MM.1S (cell line): ENCODE measurements at regions not wholly inside any gene's neighbourhood (a gene's known extent, or its start where the extent isn't known, plus 50 kb on each side); places are given as distances from the start of the nearest gene placed in this dataset.

Source experiments
- DNase-seq: peaks from one replicate; pipeline ENCODE4 v3.0.0-alpha.2; 2015
- H2AFZ ChIP-seq: fragments of 300-600 bp; sonication (generic); 2 replicates; pipeline ENCODE4 v1.6.0; 2016; ENCODE audit warnings: antibody characterized with exemption, low read length
- H3F3A ChIP-seq: fragments of 300-600 bp; sonication (generic); 2 replicates; pipeline ENCODE4 v1.6.1; 2016; ENCODE audit warnings: mild to moderate bottlenecking, antibody characterized with exemption, low read length, moderate library complexity, mixed read lengths; ENCODE audit not compliant: insufficient read depth
- H3K27ac ChIP-seq: fragments of 300-600 bp; sonication (generic); 2 replicates; pipeline ENCODE4 v1.5.1; 2016; ENCODE audit warnings: mild to moderate bottlenecking, low read length
- H3K27me3 ChIP-seq: fragments of 300-600 bp; sonication (generic); replicated peaks from 2 replicates; pipeline ENCODE4 v1.6.0; 2016; ENCODE audit warnings: low read length; ENCODE audit not compliant: insufficient read depth
- H3K36me3 ChIP-seq: fragments of 300-600 bp; sonication (generic); replicated peaks from 2 replicates; pipeline ENCODE4 v1.6.1; 2016; ENCODE audit warnings: mild to moderate bottlenecking, low read length, mixed read lengths; ENCODE audit not compliant: insufficient read depth
- H3K4me1 ChIP-seq: fragments of 300-600 bp; sonication (generic); 2 replicates; pipeline ENCODE4 v1.6.1; 2016; ENCODE audit warnings: low read length, mixed read lengths
- H3K4me2 ChIP-seq: fragments of 300-600 bp; sonication (generic); 2 replicates; pipeline ENCODE4 v1.6.0; 2016; ENCODE audit warnings: low read depth, low read length
- H3K4me3 ChIP-seq: fragments of 300-600 bp; sonication (generic); 2 replicates; pipeline ENCODE4 v1.5.1; 2016; ENCODE audit warnings: low read length, mixed read lengths
- H3K79me2 ChIP-seq: fragments of 300-600 bp; sonication (generic); 2 replicates; pipeline ENCODE4 v1.6.1; 2016; ENCODE audit warnings: mixed run types, low read length, mixed read lengths
- H3K9ac ChIP-seq: fragments of 300-600 bp; sonication (generic); 2 replicates; pipeline ENCODE4 v1.6.1; 2016; ENCODE audit warnings: low read length, mixed read lengths
- H3K9me2 ChIP-seq: fragments of 300-600 bp; sonication (generic); replicated peaks from 2 replicates; pipeline ENCODE4 v1.6.1; 2016; ENCODE audit warnings: mild to moderate bottlenecking, low read length, mixed read lengths; ENCODE audit not compliant: insufficient read depth
- H3K9me3 ChIP-seq: fragments of 300-600 bp; sonication (generic); replicated peaks from 2 replicates; pipeline ENCODE4 v1.6.1; 2016; ENCODE audit warnings: mild to moderate bottlenecking, low read length, mixed read lengths; ENCODE audit not compliant: insufficient read depth
- H4K20me1 ChIP-seq: fragments of 300-600 bp; sonication (generic); 2 replicates; pipeline ENCODE4 v1.6.1; 2016; ENCODE audit warnings: mild to moderate bottlenecking, low read length, moderate library complexity, mixed read lengths; ENCODE audit not compliant: insufficient read depth
- EZH2 ChIP-seq: fragments of 300-600 bp; sonication (generic); optimal IDR thresholded peaks from 2 replicates; pipeline ENCODE3; 2017; ENCODE audit warnings: low read depth, mild to moderate bottlenecking, antibody characterized with exemption, low read length, mixed read lengths
- EZH2phosphoT487 ChIP-seq: fragments of 300-600 bp; sonication (generic); IDR thresholded peaks from 2 replicates; pipeline ENCODE4 v1.6.1; 2018; ENCODE audit warnings: antibody characterized with exemption, low read length
- TF ChIP-seq, protein P1 (sequence below): fragments of 300-600 bp; sonication (generic); IDR thresholded peaks from 2 replicates; pipeline ENCODE4 v1.5.1; 2016; ENCODE audit warnings: antibody characterized with exemption, low read length, mixed read lengths

DNA sequence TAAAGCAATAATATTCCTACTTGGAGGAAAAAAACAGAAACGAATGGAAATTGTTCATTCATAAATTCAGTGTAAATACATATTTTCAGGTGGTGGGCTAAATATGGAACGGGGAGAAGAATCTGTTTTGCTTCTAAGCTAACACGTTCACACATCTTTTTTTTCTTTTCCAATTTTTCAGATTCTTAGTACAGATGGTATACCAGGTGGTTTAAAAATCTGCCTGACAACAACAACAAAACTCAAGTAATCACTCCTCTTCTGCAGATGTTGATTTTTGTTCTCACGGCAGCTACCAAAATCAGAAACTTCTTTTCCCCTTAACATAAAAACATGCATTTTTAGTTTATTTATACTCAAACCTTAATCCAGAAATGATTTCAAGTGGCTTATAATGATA is 164.8 kb upstream of the SYT4 start:
- no peaks in the 10 kb centered on the region for H3K9me2 ChIP-seq
- DNase-seq: no peak
- H3K9me3 ChIP-seq: no peaks in the 10 kb centered on the region
- no peaks in the 10 kb centered on the region for H4K20me1 ChIP-seq
- no peak overlapping the region for H3K4me2 ChIP-seq
- H3K9ac ChIP-seq: no peak overlapping the region
- H3K79me2 ChIP-seq: no peaks in the 10 kb centered on the region
- H2AFZ ChIP-seq: no peak overlapping the region
- H3F3A ChIP-seq: no peaks in the 10 kb centered on the region
- no peak overlapping the region for H3K27ac ChIP-seq
- H3K36me3 ChIP-seq: no peaks in the 10 kb centered on the region
- H3K27me3 ChIP-seq: no peaks in the 10 kb centered on the region
- TF ChIP-seq EZH2phosphoT487 (no peak), EZH2 (no peak)
- TF ChIP-seq, protein P1, sequence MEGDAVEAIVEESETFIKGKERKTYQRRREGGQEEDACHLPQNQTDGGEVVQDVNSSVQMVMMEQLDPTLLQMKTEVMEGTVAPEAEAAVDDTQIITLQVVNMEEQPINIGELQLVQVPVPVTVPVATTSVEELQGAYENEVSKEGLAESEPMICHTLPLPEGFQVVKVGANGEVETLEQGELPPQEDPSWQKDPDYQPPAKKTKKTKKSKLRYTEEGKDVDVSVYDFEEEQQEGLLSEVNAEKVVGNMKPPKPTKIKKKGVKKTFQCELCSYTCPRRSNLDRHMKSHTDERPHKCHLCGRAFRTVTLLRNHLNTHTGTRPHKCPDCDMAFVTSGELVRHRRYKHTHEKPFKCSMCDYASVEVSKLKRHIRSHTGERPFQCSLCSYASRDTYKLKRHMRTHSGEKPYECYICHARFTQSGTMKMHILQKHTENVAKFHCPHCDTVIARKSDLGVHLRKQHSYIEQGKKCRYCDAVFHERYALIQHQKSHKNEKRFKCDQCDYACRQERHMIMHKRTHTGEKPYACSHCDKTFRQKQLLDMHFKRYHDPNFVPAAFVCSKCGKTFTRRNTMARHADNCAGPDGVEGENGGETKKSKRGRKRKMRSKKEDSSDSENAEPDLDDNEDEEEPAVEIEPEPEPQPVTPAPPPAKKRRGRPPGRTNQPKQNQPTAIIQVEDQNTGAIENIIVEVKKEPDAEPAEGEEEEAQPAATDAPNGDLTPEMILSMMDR: no peak
- H3K4me1 ChIP-seq: no peaks in the 10 kb centered on the region
- H3K4me3 ChIP-seq: no peak overlapping the region

DNA sequence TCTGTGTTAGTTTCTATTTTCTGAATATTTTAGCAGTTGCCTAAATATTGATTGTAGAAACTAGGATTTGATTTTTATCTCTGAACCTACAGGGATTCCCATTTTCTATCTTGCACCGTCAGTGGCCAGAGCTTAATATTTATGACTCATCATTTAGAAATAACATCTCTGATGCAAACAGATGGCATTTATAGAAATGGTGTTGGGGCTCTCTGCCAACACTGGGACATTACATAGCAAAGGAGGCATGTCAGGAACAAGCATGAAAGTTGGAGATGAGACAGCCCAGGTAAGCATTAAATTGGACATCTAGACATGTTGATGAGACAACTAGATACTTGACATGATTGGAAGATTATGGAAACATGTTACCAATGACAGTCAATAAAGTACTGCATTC is 165.3 kb upstream of the SYT4 start:
- TF ChIP-seq, protein P1: no peak
- TF ChIP-seq EZH2 (no peak), EZH2phosphoT487 (no peak)
- H3K9ac ChIP-seq: no peak overlapping the region
- H3K79me2 ChIP-seq: no peaks in the 10 kb centered on the region
- no peak overlapping the region for H3K4me2 ChIP-seq
- H3F3A ChIP-seq: no peaks in the 10 kb centered on the region
- no peaks in the 10 kb centered on the region for H3K9me3 ChIP-seq
- no peak overlapping the region for H3K4me3 ChIP-seq
- DNase-seq: no peak
- H3K27ac ChIP-seq: no peak overlapping the region
- no peaks in the 10 kb centered on the region for H3K36me3 ChIP-seq
- H3K27me3 ChIP-seq: no peaks in the 10 kb centered on the region
- H3K9me2 ChIP-seq: no peaks in the 10 kb centered on the region
- H4K20me1 ChIP-seq: no peaks in the 10 kb centered on the region
- no peaks in the 10 kb centered on the region for H3K4me1 ChIP-seq
- H2AFZ ChIP-seq: no peak overlapping the region

DNA sequence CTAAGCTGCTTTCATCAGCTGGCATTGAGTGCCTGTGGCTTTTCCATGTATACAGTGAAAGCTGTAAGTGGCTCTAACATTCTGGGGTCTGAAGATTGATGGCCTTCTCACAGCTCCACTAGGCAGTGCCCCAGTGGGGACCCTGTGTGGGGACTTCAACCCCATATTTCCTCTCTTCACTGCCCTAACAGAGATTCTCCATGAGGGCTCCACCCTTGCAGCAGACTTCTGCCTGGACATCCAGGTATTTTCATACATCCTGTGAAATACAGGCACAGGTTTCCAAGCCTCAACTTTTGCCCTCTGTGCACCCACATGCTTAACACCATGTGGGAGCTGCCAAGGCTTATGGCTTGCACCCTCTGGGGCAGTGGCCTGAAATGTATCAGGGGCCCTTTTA is 188.2 kb upstream of the SYT4 start:
- Histone ChIP-seq H3K9me2 (no peaks in the 10 kb centered on the region), H4K20me1 (no peaks in the 10 kb centered on the region), H3K27me3 (no peaks in the 10 kb centered on the region), H3K4me1 (no peaks in the 10 kb centered on the region), H3K36me3 (no peaks in the 10 kb centered on the region), H3K9me3 (no peaks in the 10 kb centered on the region), H3F3A (no peaks in the 10 kb centered on the region), H3K4me3 (no peak overlapping the region), H3K27ac (no peak overlapping the region), H2AFZ (no peak overlapping the region), H3K9ac (no peak overlapping the region), H3K4me2 (no peak overlapping the region), H3K79me2 (no peaks in the 10 kb centered on the region)
- no peak for DNase-seq
- no peak for TF ChIP-seq EZH2
- TF ChIP-seq EZH2phosphoT487: no peak
- TF ChIP-seq, protein P1: no peak
